HG03175 (cell line): ENCODE measurements at regions not wholly inside any gene's neighbourhood (a gene's known extent, or its start where the extent isn't known, plus 50 kb on each side); places are given as distances from the start of the nearest gene placed in this dataset.
"Not testable (repeated sequence)": the region's sequence is repeated elsewhere in the genome, so short reads cannot be mapped to it uniquely, and the experiment has no call there.

ENCODE experiments used
- ATAC-seq: cut with Tn5 transposase; IDR thresholded peaks from one replicate; pipeline ENCODE4 v1.9.1; 2021; ENCODE audit warnings: mild to moderate bottlenecking, moderate library complexity; ENCODE audit not compliant: unreplicated experiment

- ATAC-seq: not testable (repeated sequence)
Observed at GRCh38 chr2:111602259-111602658, 281.7 kb downstream of the ANAPC1 start.

- ATAC-seq: not testable (repeated sequence)
Observed at GRCh38 chr2:111605798-111606197, 278.2 kb downstream of the ANAPC1 start.

- ATAC-seq: not testable (repeated sequence)
Observed at GRCh38 chr2:111606632-111607031, 277.4 kb downstream of the ANAPC1 start.

GRCh38 chr2:111609146-111609844 lies 274.7 kb downstream of the ANAPC1 start:
- ATAC-seq: not testable (repeated sequence)

- not testable (repeated sequence) for ATAC-seq
Observed at GRCh38 chr2:111610035-111610434, 274.0 kb downstream of the ANAPC1 start.

GRCh38 chr2:111616651-111617218 lies 267.3 kb downstream of the ANAPC1 start:
- ATAC-seq: no peak

GRCh38 chr2:111617299-111618225 lies 266.4 kb downstream of the ANAPC1 start:
- no peak for ATAC-seq

- ATAC-seq: no peak
Observed at GRCh38 chr2:111618226-111618977, 265.6 kb downstream of the ANAPC1 start.

- ATAC-seq: no peak
Observed at GRCh38 chr2:111618978-111619902, 264.8 kb downstream of the ANAPC1 start.

GRCh38 chr2:111620281-111620680 lies 263.7 kb downstream of the ANAPC1 start:
- ATAC-seq: no peak

GRCh38 chr2:111622859-111623258 lies 261.1 kb downstream of the ANAPC1 start:
- no peak for ATAC-seq

- ATAC-seq: no peak
Observed at GRCh38 chr2:111623380-111623779, 260.6 kb downstream of the ANAPC1 start.

- ATAC-seq: no peak
Observed at GRCh38 chr2:111624411-111625156, 259.4 kb downstream of the ANAPC1 start.

- not testable (repeated sequence) for ATAC-seq
Observed at GRCh38 chr2:111625157-111625537, 258.8 kb downstream of the ANAPC1 start.

GRCh38 chr2:111626037-111626864 lies 257.7 kb downstream of the ANAPC1 start:
- no peak for ATAC-seq

- ATAC-seq: no peak
Observed at GRCh38 chr2:111626865-111627163, 257.2 kb downstream of the ANAPC1 start.

- ATAC-seq: no peak
Observed at GRCh38 chr2:111627256-111627655, 256.7 kb downstream of the ANAPC1 start.

GRCh38 chr2:111628221-111628620 lies 255.8 kb downstream of the ANAPC1 start:
- ATAC-seq: no peak
